IMR-90 (cell line): ENCODE measurements at regions not wholly inside any gene's neighbourhood (a gene's known extent, or its start where the extent isn't known, plus 50 kb on each side); places are given as distances from the start of the nearest gene placed in this dataset.

Experiments used
- ATAC-seq: fragments of 200-7000 bp; cut with Tn5 transposase; 2 replicates; pipeline ENCODE4 v1.9.1; 2020; ENCODE audit warnings: low read depth, mild to moderate bottlenecking, moderate library complexity
- BruUV-seq: library from RNA; stranded (reverse); fragments of 400-500 nt; replicated peaks from 2 replicates; lab custom pipeline; 2021; lab: Mats Ljungman, UMichigan
- CTCF ChIA-PET: fragments of 300-600 bp; formaldehyde crosslinking; extraction: SDS; loops from one replicate; lab custom pipeline; 2021; ENCODE audit warnings: antibody characterized with exemption; lab: Yijun Ruan, JAX
- POLR2A ChIA-PET: fragments of 300-600 bp; sonication (Branson Sonifier 250); formaldehyde crosslinking; loops from one replicate; lab custom pipeline; 2022; ENCODE audit warnings: antibody characterized with exemption; ENCODE audit not compliant: unreplicated experiment; lab: Charles Lee
- DNase-seq: peaks from one replicate; pipeline ENCODE4 v3.0.0; 2013
- H2AFZ ChIP-seq: replicated peaks from 2 replicates; pipeline ENCODE3; 2013; ENCODE audit warnings: low read length, mild to moderate bottlenecking; ENCODE audit not compliant: poor library complexity
- H2AK5ac ChIP-seq: 2 replicates; pipeline ENCODE4 v1.6.1; 2013; ENCODE audit warnings: low read depth, low read length, inconsistent platforms
- H2AK9ac ChIP-seq: replicated peaks from 2 replicates; pipeline ENCODE3; 2013; ENCODE audit warnings: mild to moderate bottlenecking, low read depth, low read length, moderate library complexity; ENCODE audit not compliant: poor library complexity
- H2BK120ac ChIP-seq: 2 replicates; pipeline ENCODE4 v1.6.1; 2013; ENCODE audit warnings: low read depth, low read length, inconsistent platforms
- H2BK15ac ChIP-seq: 3 replicates; pipeline ENCODE4 v1.6.1; 2013; ENCODE audit warnings: low read depth, low read length, inconsistent platforms
- H2BK20ac ChIP-seq: 2 replicates; pipeline ENCODE4 v1.6.1; 2013; ENCODE audit warnings: low read depth, mild to moderate bottlenecking, inconsistent platforms, low read length, moderate library complexity
- H2BK5ac ChIP-seq: 2 replicates; pipeline ENCODE4 v1.6.1; 2013; ENCODE audit warnings: mild to moderate bottlenecking, low read depth, low read length, inconsistent platforms; ENCODE audit not compliant: poor library complexity, severe bottlenecking
- H3K14ac ChIP-seq: replicated peaks from 2 replicates; pipeline ENCODE4 v1.6.1; 2013; ENCODE audit warnings: low read depth, low read length, inconsistent platforms
- H3K18ac ChIP-seq: 2 replicates; pipeline ENCODE4 v1.6.1; 2013; ENCODE audit warnings: low read depth, low read length, control low read depth
- H3K23ac ChIP-seq: 2 replicates; pipeline ENCODE4 v1.6.1; 2013; ENCODE audit warnings: low read depth, low read length, inconsistent platforms
- H3K27ac ChIP-seq: 2 replicates; pipeline ENCODE4 v1.5.1; 2013; ENCODE audit warnings: mild to moderate bottlenecking, control low read depth, low read length; ENCODE audit not compliant: insufficient read depth
- H3K27me3 ChIP-seq: 2 replicates; pipeline ENCODE4 v1.6.1; 2013; ENCODE audit warnings: low read length; ENCODE audit not compliant: control insufficient read depth, insufficient read depth
- H3K36me3 ChIP-seq: 2 replicates; pipeline ENCODE4 v1.6.1; 2013; ENCODE audit warnings: low read length, mixed read lengths; ENCODE audit not compliant: control insufficient read depth, insufficient read depth
- H3K4ac ChIP-seq: 2 replicates; pipeline ENCODE4 v1.6.1; 2013; ENCODE audit warnings: low read depth, low read length, inconsistent platforms
- H3K4me1 ChIP-seq: 2 replicates; pipeline ENCODE4 v1.6.1; 2013; ENCODE audit warnings: low read length, mixed read lengths; ENCODE audit not compliant: control insufficient read depth, insufficient read depth
- H3K4me2 ChIP-seq: 2 replicates; pipeline ENCODE4 v1.6.1; 2013; ENCODE audit warnings: low read depth, mild to moderate bottlenecking, control low read depth, low read length, moderate library complexity
- H3K4me3 ChIP-seq: 2 replicates; pipeline ENCODE4 v1.5.1; 2013; ENCODE audit warnings: low read depth, mild to moderate bottlenecking, control low read depth, low read length, moderate library complexity; ENCODE audit not compliant: insufficient read depth
- H3K56ac ChIP-seq: 2 replicates; pipeline ENCODE4 v1.6.1; 2013; ENCODE audit warnings: low read length, inconsistent platforms; ENCODE audit not compliant: insufficient read depth; ENCODE audit errors: extremely low read depth
- H3K79me1 ChIP-seq, 2 experiments: 2 replicates each; pipeline ENCODE4 v1.6.1; 2013; ENCODE audit warnings: low read length in 2 of 2, inconsistent platforms in 1 of 2, low read depth in 1 of 2
- H3K9ac ChIP-seq: 2 replicates; pipeline ENCODE4 v1.6.1; 2013; ENCODE audit warnings: low read depth, low read length, control low read depth
- H3K9me1 ChIP-seq: 2 replicates; pipeline ENCODE4 v1.6.1; 2013; ENCODE audit warnings: low read length, inconsistent platforms; ENCODE audit not compliant: insufficient read depth
- H3K9me3 ChIP-seq: 2 replicates; pipeline ENCODE4 v1.6.1; 2013; ENCODE audit warnings: low read length; ENCODE audit not compliant: control insufficient read depth, insufficient read depth
- H4K20me1 ChIP-seq: 2 replicates; pipeline ENCODE4 v1.6.1; 2013; ENCODE audit warnings: low read length, inconsistent platforms; ENCODE audit not compliant: insufficient read depth
- H4K5ac ChIP-seq: 2 replicates; pipeline ENCODE4 v1.6.1; 2013; ENCODE audit warnings: mild to moderate bottlenecking, low read depth, low read length, control low read depth
- H4K8ac ChIP-seq, 2 experiments: 2 replicates each; pipeline ENCODE4 v1.6.1; 2013; ENCODE audit warnings: low read depth in 2 of 2, low read length in 2 of 2, control low read depth in 1 of 2, inconsistent platforms in 1 of 2
- H4K91ac ChIP-seq: 2 replicates; pipeline ENCODE4 v1.6.1; 2013; ENCODE audit warnings: low read depth, low read length, inconsistent platforms; ENCODE audit not compliant: insufficient read depth
- BHLHE40 ChIP-seq: fragments of 150-350 bp; IDR thresholded peaks from 2 replicates; pipeline ENCODE4 v1.6.1; 2016; ENCODE audit warnings: mild to moderate bottlenecking, low read depth, low read length
- CEBPB ChIP-seq: IDR thresholded peaks from 2 replicates; pipeline ENCODE4 v1.6.1; 2012; ENCODE audit warnings: low read depth, low read length, improper control_type of control experiment
- CHD1 ChIP-seq: IDR thresholded peaks from 2 replicates; pipeline ENCODE4 v1.6.1; 2012; ENCODE audit warnings: low read depth, low read length, improper control_type of control experiment
- ELK1 ChIP-seq: fragments of 150-350 bp; IDR thresholded peaks from 2 replicates; pipeline ENCODE4 v1.6.1; 2016; ENCODE audit warnings: low read depth, mild to moderate bottlenecking, low read length, moderate library complexity, borderline replicate concordance
- MXI1 ChIP-seq: IDR thresholded peaks from 2 replicates; pipeline ENCODE4 v1.6.1; 2012; ENCODE audit warnings: low read depth, mild to moderate bottlenecking, low read length, moderate library complexity, borderline replicate concordance
- NFE2L2 ChIP-seq: fragments of 150-350 bp; IDR thresholded peaks from 2 replicates; pipeline ENCODE4 v1.6.1; 2016; ENCODE audit warnings: low read depth, mild to moderate bottlenecking, low read length
- POLR2A ChIP-seq: IDR thresholded peaks from 2 replicates; pipeline ENCODE4 v1.6.1; 2012; ENCODE audit warnings: mild to moderate bottlenecking, low read depth, low read length
- RAD21 ChIP-seq: IDR thresholded peaks from 2 replicates; pipeline ENCODE4 v1.6.1; 2012; ENCODE audit warnings: low read length, improper control_type of control experiment
- RCOR1 ChIP-seq: IDR thresholded peaks from 2 replicates; pipeline ENCODE4 v1.6.1; 2012; ENCODE audit warnings: mild to moderate bottlenecking, low read length, improper control_type of control experiment; ENCODE audit not compliant: insufficient replicate concordance
- USF2 ChIP-seq: fragments of 150-350 bp; IDR thresholded peaks from 2 replicates; pipeline ENCODE4 v1.6.1; 2017; ENCODE audit warnings: mild to moderate bottlenecking, antibody characterized with exemption, low read length, low read depth
- WGBS, 2 experiments: methylation state at CpG; one replicate each; pipeline versions ENCODE4 v1.1.5 to v1.1.7; 2013; ENCODE audit warnings: missing lambda C conversion rate in 2 of 2; ENCODE audit not compliant: insufficient read length in 1 of 2; ENCODE audit errors: extremely low coverage in 2 of 2; 5-methylcytosine and 5-hydroxymethylcytosine counted together
- dilution Hi-C: fragments of 300-500 bp; cut with HindIII; formaldehyde crosslinking; loops from one replicate; pipeline ENCODE4 v1.14.3; 2018; ENCODE audit warnings: low sequenced_read_pairs; ENCODE audit not compliant: unreplicated experiment
- in situ Hi-C: fragments of 300-500 bp; cut with MboI; formaldehyde crosslinking; loops from 3 replicates; pipeline ENCODE4 v1.14.3; 2019; ENCODE audit warnings: low sequenced_read_pairs, inconsistent platforms, mixed read lengths
- intact Hi-C: fragments of 100-400 bp; cut with micrococcal nuclease; formaldehyde crosslinking; loops from 2 replicates; pipeline ENCODE4 v1.10.0; 2022
- TF ChIP-seq, protein P1 (sequence below): conservative IDR thresholded peaks from 2 replicates; pipeline ENCODE4 v1.5.1; 2012; ENCODE audit warnings: mild to moderate bottlenecking, low read depth, low read length, improper control_type of control experiment

DNA sequence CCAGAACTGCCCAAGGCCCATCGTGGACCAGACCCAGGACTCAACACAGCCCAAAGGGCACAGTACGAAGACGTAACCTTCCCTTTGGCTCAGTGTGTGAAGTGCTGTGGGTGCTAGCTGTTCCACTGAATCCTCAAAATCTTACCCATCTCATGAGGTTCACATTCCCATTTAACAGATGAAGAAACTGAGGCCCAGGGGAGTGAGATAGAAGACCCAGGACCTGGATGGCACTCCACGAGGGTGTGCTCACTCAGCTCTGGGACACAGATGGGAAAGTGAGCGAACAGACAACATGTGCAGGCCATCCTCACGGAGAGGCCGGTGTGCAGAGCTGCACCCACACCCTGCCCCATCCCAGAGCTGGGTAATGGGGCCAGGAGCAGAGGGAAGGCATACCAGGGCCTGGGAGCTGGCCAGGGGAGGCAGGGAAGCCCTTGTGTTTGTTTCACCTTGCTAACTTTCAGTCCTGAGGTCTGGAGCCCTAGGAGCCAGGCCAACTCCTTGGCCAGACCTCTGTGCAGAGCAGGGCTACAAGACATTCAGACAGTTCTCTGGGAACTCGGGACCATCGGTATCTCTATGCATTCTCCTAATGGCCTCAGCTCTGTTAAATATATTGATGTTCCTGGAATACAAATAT is 100.3 kb upstream of the ZMIZ1 start (continued):
- TF ChIP-seq ELK1, result no peak
- no peak for TF ChIP-seq POLR2A
- TF ChIP-seq RCOR1, result no peak
- no peak for TF ChIP-seq NFE2L2
- no peak for TF ChIP-seq BHLHE40
- TF ChIP-seq CEBPB, result no peak

DNA sequence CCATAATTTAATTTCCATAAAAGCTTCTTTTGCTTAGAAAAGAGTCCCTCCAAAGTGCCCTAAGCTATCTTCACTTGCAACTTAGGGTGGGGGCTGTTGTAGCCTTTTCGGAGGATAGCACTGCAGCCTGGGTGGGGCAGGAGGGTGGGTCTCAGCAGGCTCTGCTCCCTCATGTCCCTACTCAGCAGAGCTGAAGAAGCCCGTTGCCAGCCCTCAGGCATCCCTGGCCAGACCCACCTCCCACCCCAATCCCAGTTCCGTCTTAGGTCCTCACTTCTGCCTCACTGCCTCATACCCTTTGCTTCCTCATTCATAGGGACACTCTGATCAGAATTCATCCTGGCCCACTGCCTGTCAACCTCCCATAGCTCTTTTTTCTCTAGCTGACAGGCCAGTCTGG is 99.8 kb upstream of the ZMIZ1 start:
- no peak for ATAC-seq
- Histone ChIP-seq H3K4me3 (no peak overlapping the region), H3K36me3 (no peaks in the 10 kb centered on the region), H3K9me3 (no peaks in the 10 kb centered on the region), H2AFZ (no peak overlapping the region), H3K56ac (no peak overlapping the region), H3K27ac (no peak overlapping the region), H2BK5ac (no peak overlapping the region), H3K4me2 (no peak overlapping the region), H3K14ac (0 out of 2 replicates have a peak overlapping the region, but pooled peaks have one; percentile 61), H4K5ac (no peak overlapping the region), H3K79me1 (peaks cover 5 to 8% of the 10 kb centered on the region in 2 experiments; a peak in 3 of 4 replicates), H4K91ac (no peak overlapping the region), H4K8ac (no peak overlapping the region), H2BK120ac (peak overlapping the region; percentile 47; the same call in 1 of the 2 replicates), H3K4ac (peak overlapping the region; percentile 54), H3K9ac (no peak overlapping the region), H2AK9ac (no peak overlapping the region), H3K9me1 (peaks cover 12% of the 10 kb centered on the region), H3K18ac (no peak overlapping the region), H3K23ac (no peak overlapping the region), H2BK15ac (no peak overlapping the region), H2BK20ac (peak overlapping the region; percentile 59; the same call in 1 of the 2 replicates), H4K20me1 (no peaks in the 10 kb centered on the region; the same call in 1 of the 2 replicates), H2AK5ac (no peak overlapping the region), H3K4me1 (peaks cover 29% of the 10 kb centered on the region), H3K27me3 (no peaks in the 10 kb centered on the region)
- BruUV-seq, result no TSS peak
- WGBS, 2 experiments, result 100% methylated on average over 1 of the region's 3 CpGs; no CpG with 5 or more reads in 1 of the 2 experiments
- CTCF ChIA-PET, result no interaction called here
- DNase-seq, result no peak
- dilution Hi-C loops (no loop called here), in situ Hi-C loops (no loop called here), intact Hi-C loops (no loop called here)
- POLR2A ChIA-PET, result no interaction called here
- TF ChIP-seq MXI1, result no peak
- no peak for TF ChIP-seq RAD21
- TF ChIP-seq BHLHE40, result no peak
- TF ChIP-seq USF2, result no peak
- TF ChIP-seq, protein P1, sequence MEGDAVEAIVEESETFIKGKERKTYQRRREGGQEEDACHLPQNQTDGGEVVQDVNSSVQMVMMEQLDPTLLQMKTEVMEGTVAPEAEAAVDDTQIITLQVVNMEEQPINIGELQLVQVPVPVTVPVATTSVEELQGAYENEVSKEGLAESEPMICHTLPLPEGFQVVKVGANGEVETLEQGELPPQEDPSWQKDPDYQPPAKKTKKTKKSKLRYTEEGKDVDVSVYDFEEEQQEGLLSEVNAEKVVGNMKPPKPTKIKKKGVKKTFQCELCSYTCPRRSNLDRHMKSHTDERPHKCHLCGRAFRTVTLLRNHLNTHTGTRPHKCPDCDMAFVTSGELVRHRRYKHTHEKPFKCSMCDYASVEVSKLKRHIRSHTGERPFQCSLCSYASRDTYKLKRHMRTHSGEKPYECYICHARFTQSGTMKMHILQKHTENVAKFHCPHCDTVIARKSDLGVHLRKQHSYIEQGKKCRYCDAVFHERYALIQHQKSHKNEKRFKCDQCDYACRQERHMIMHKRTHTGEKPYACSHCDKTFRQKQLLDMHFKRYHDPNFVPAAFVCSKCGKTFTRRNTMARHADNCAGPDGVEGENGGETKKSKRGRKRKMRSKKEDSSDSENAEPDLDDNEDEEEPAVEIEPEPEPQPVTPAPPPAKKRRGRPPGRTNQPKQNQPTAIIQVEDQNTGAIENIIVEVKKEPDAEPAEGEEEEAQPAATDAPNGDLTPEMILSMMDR, result no peak
- no peak for TF ChIP-seq NFE2L2
- TF ChIP-seq ELK1, result no peak
- no peak for TF ChIP-seq POLR2A
- no peak for TF ChIP-seq CEBPB
- no peak for TF ChIP-seq CHD1
